ENCODE measurements at regions not wholly inside any gene's neighbourhood (a gene's known extent, or its start where the extent isn't known, plus 50 kb on each side); places are given as distances from the start of the nearest gene placed in this dataset.

GRCh38 chr9:93852728-93853127 lies 102.4 kb downstream of the BARX1 start (continued):
- no peak for TF ChIP-seq PML (IDR thresholded peaks at IDR 0.05; ENCODE audit: low read length)
- no peak for TF ChIP-seq NBN (IDR thresholded peaks at IDR 0.05)
- TF ChIP-seq RAD21 (IDR thresholded peaks at IDR 0.05; ENCODE audit: insufficient read depth, low read depth, low read length), result no peak
- TF ChIP-seq SIX5 (IDR thresholded peaks at IDR 0.05; ENCODE audit: low read depth, low read length, severe bottlenecking), result no peak
- no peak for TF ChIP-seq STAT3 (IDR thresholded peaks at IDR 0.05; ENCODE audit: low read depth, low read length)
- TF ChIP-seq CEBPZ (IDR thresholded peaks at IDR 0.05; ENCODE audit: low read depth, low read length), result no peak
- TF ChIP-seq CTCF (IDR thresholded peaks at IDR 0.05 in 2 of 3, conservative IDR thresholded peaks at IDR 0.05 in 1 of 3; ENCODE audit: control insufficient read depth in 2 of 3, extremely low read depth in 1 of 3, insufficient read depth in 1 of 3, low read depth in 3 of 3, low read length in 3 of 3), result no peak
- TF ChIP-seq SMC3 (IDR thresholded peaks at IDR 0.05; ENCODE audit: borderline replicate concordance, low read length), result no peak
- TF ChIP-seq CREM (IDR thresholded peaks at IDR 0.05; ENCODE audit: low read depth), result no peak
- TF ChIP-seq HSF1 (IDR thresholded peaks at IDR 0.05; ENCODE audit: low read depth, low read length), result no peak
- no peak for TF ChIP-seq ZNF207 (IDR thresholded peaks at IDR 0.05; ENCODE audit: borderline replicate concordance)
- TF ChIP-seq NR2C1 (IDR thresholded peaks at IDR 0.05), result no peak
- no peak for TF ChIP-seq NRF1 (conservative IDR thresholded peaks at IDR 0.05; ENCODE audit: low read depth, low read length)
